Ishikawa (cell line): ENCODE measurements at regions not wholly inside any gene's neighbourhood (a gene's known extent, or its start where the extent isn't known, plus 50 kb on each side); places are given as distances from the start of the nearest gene placed in this dataset.

Experiments used
- CEBPB ChIP-seq: IDR thresholded peaks from 2 replicates; pipeline ENCODE4 v1.6.1; 2012
- CREB1 ChIP-seq: IDR thresholded peaks from 2 replicates; pipeline ENCODE4 v1.6.1; 2012; ENCODE audit warnings: low read depth
- EGR1 ChIP-seq: IDR thresholded peaks from 2 replicates; pipeline ENCODE4 v1.6.1; 2012
- EP300 ChIP-seq: IDR thresholded peaks from 2 replicates; pipeline ENCODE4 v1.6.1; 2012; ENCODE audit warnings: borderline replicate concordance
- FOXM1 ChIP-seq: IDR thresholded peaks from 2 replicates; pipeline ENCODE4 v1.6.1; 2012; ENCODE audit warnings: low read depth, borderline replicate concordance
- MAX ChIP-seq: IDR thresholded peaks from 2 replicates; pipeline ENCODE4 v1.6.1; 2012
- RAD21 ChIP-seq: IDR thresholded peaks from 2 replicates; pipeline ENCODE4 v1.6.1; 2012; ENCODE audit warnings: low read depth
- TAF1 ChIP-seq: IDR thresholded peaks from 2 replicates; pipeline ENCODE4 v1.6.1; 2012; ENCODE audit warnings: low read depth, mild to moderate bottlenecking
- TCF12 ChIP-seq: IDR thresholded peaks from 2 replicates; pipeline ENCODE4 v1.6.1; 2012; ENCODE audit warnings: low read depth
- TEAD4 ChIP-seq: IDR thresholded peaks from 2 replicates; pipeline ENCODE4 v1.6.1; 2012
- YY1 ChIP-seq: IDR thresholded peaks from 2 replicates; pipeline ENCODE4 v1.6.1; 2012; ENCODE audit warnings: low read depth
- ZBTB7A ChIP-seq: IDR thresholded peaks from 2 replicates; pipeline ENCODE4 v1.6.1; 2012; ENCODE audit warnings: low read depth
- TF ChIP-seq, protein P1 (sequence below): IDR thresholded peaks from 2 replicates; pipeline ENCODE4 v1.6.1; 2012; ENCODE audit warnings: low read depth, mild to moderate bottlenecking
- TF ChIP-seq, protein P2 (sequence below): IDR thresholded peaks from 2 replicates; pipeline ENCODE4 v1.6.1; 2012

DNA sequence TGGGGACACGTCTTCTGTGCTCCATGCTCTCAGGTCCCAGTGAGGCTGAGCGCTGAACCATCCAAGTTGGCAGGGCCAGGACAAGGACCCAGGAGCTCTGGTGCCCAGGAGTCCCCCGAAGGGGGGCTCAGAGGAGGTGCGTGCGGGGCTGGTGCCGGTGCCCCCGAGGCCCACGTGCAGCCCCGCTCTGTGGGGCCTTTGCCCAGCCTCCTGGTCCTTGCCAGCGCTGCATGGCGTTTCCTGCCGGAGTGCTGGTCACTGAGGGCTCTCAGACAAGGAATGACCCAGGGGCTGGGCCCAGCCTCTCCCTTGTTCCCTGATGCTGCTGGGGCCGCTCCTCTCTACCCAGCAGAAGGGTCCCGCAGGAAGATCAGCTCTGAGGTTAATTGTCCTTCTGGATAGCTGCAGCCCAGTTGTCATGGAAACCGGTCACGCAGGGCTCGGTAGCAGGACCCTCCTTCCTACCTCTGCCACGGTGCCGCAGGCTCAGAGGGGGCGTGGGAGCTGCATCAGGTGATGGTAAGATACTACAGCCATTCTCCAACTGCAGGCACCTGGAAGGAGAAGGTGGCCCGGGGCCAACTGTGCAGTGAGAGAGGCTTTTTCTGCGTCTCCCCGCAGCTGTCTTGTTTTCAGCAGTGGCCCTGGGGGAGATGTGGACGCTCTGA is 64.5 kb downstream of the RRM2 start:
- TF ChIP-seq CREB1 (no peak), EP300 (no peak), TAF1 (no peak), CEBPB (no peak), RAD21 (no peak), YY1 (no peak), EGR1 (no peak), ZBTB7A (no peak), MAX (no peak), FOXM1 (no peak), TCF12 (no peak), TEAD4 (no peak)
- TF ChIP-seq, protein P1, sequence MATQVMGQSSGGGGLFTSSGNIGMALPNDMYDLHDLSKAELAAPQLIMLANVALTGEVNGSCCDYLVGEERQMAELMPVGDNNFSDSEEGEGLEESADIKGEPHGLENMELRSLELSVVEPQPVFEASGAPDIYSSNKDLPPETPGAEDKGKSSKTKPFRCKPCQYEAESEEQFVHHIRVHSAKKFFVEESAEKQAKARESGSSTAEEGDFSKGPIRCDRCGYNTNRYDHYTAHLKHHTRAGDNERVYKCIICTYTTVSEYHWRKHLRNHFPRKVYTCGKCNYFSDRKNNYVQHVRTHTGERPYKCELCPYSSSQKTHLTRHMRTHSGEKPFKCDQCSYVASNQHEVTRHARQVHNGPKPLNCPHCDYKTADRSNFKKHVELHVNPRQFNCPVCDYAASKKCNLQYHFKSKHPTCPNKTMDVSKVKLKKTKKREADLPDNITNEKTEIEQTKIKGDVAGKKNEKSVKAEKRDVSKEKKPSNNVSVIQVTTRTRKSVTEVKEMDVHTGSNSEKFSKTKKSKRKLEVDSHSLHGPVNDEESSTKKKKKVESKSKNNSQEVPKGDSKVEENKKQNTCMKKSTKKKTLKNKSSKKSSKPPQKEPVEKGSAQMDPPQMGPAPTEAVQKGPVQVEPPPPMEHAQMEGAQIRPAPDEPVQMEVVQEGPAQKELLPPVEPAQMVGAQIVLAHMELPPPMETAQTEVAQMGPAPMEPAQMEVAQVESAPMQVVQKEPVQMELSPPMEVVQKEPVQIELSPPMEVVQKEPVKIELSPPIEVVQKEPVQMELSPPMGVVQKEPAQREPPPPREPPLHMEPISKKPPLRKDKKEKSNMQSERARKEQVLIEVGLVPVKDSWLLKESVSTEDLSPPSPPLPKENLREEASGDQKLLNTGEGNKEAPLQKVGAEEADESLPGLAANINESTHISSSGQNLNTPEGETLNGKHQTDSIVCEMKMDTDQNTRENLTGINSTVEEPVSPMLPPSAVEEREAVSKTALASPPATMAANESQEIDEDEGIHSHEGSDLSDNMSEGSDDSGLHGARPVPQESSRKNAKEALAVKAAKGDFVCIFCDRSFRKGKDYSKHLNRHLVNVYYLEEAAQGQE: no peak
- TF ChIP-seq, protein P2, sequence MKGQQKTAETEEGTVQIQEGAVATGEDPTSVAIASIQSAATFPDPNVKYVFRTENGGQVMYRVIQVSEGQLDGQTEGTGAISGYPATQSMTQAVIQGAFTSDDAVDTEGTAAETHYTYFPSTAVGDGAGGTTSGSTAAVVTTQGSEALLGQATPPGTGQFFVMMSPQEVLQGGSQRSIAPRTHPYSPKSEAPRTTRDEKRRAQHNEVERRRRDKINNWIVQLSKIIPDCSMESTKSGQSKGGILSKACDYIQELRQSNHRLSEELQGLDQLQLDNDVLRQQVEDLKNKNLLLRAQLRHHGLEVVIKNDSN: no peak
